Stomach (tissue), 4 donors: ENCODE measurements at regions not wholly inside any gene's neighbourhood (a gene's known extent, or its start where the extent isn't known, plus 50 kb on each side); places are given as distances from the start of the nearest gene placed in this dataset.

Source experiments
- POLR2A ChIP-seq, 4 donors: fragments of 450-650 bp; IDR thresholded peaks; one replicate each; pipeline ENCODE4 v1.6.1; 2016; ENCODE audit warnings: antibody characterized with exemption in 4 of 4, control low read depth in 2 of 4, mild to moderate bottlenecking in 1 of 4, moderate library complexity in 1 of 4
- POLR2AphosphoS5 ChIP-seq, 3 donors: sonication (generic); formaldehyde crosslinking; IDR thresholded peaks; one replicate each; pipeline ENCODE4 v1.6.1; 2016; ENCODE audit warnings: antibody characterized with exemption in 3 of 3
- TF ChIP-seq, protein P1 (sequence below), 7 experiments: fragments of 450-650 bp in 4 of 7; fragments of 200-600 bp in 3 of 7; sonication (generic) in 3 of 7; IDR thresholded peaks; one replicate each; pipeline ENCODE4 v1.5.1; 2016 to 2019; ENCODE audit warnings: antibody characterized with exemption in 7 of 7, control low read depth in 2 of 7, mild to moderate bottlenecking in 1 of 7

GRCh38 chr3:106729481-106729880 is 647.8 kb upstream of the CCDC54 start:
- no peak for TF ChIP-seq POLR2A (IDR thresholded peaks at IDR 0.05)
- TF ChIP-seq, protein P1, sequence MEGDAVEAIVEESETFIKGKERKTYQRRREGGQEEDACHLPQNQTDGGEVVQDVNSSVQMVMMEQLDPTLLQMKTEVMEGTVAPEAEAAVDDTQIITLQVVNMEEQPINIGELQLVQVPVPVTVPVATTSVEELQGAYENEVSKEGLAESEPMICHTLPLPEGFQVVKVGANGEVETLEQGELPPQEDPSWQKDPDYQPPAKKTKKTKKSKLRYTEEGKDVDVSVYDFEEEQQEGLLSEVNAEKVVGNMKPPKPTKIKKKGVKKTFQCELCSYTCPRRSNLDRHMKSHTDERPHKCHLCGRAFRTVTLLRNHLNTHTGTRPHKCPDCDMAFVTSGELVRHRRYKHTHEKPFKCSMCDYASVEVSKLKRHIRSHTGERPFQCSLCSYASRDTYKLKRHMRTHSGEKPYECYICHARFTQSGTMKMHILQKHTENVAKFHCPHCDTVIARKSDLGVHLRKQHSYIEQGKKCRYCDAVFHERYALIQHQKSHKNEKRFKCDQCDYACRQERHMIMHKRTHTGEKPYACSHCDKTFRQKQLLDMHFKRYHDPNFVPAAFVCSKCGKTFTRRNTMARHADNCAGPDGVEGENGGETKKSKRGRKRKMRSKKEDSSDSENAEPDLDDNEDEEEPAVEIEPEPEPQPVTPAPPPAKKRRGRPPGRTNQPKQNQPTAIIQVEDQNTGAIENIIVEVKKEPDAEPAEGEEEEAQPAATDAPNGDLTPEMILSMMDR (IDR thresholded peaks at IDR 0.05): no peak
- TF ChIP-seq POLR2AphosphoS5 (IDR thresholded peaks at IDR 0.05): no peak
